GM23338 (cell line): ENCODE measurements at regions not wholly inside any gene's neighbourhood (a gene's known extent, or its start where the extent isn't known, plus 50 kb on each side); places are given as distances from the start of the nearest gene placed in this dataset.

Experiments
- ATAC-seq: fragments of 200-7000 bp; cut with Tn5 transposase; 3 replicates; pipeline ENCODE4 v1.9.1; 2020
- DNase-seq: peaks from one replicate; pipeline ENCODE4 v3.0.0-alpha.2; 2015; ENCODE audit warnings: low spot score
- H2AFZ ChIP-seq: fragments of 200-600 bp; sonication (generic); 2 replicates; pipeline ENCODE4 v1.8.0; 2016; ENCODE audit warnings: antibody characterized with exemption, mild to moderate bottlenecking, moderate library complexity
- H3F3A ChIP-seq: fragments of 200-600 bp; sonication (generic); replicated peaks from 2 replicates; pipeline ENCODE4 v1.8.0; 2017; ENCODE audit warnings: antibody characterized with exemption, mixed run types, low read depth
- H3K27ac ChIP-seq: fragments of 200-600 bp; sonication (generic); 2 replicates; pipeline ENCODE4 v1.6.1; 2016; ENCODE audit warnings: low read depth
- H3K27me3 ChIP-seq: fragments of 200-600 bp; sonication (generic); 2 replicates; pipeline ENCODE4 v1.8.0; 2016; ENCODE audit warnings: mild to moderate bottlenecking, mixed run types, moderate library complexity; ENCODE audit not compliant: insufficient read depth
- H3K36me3 ChIP-seq: fragments of 200-600 bp; sonication (generic); 2 replicates; pipeline ENCODE4 v1.8.0; 2016; ENCODE audit warnings: mild to moderate bottlenecking; ENCODE audit not compliant: insufficient read depth
- H3K4me1 ChIP-seq: fragments of 200-600 bp; sonication (generic); 2 replicates; pipeline ENCODE4 v1.8.0; 2016; ENCODE audit warnings: mild to moderate bottlenecking, moderate library complexity; ENCODE audit not compliant: insufficient read depth
- H3K4me2 ChIP-seq: fragments of 200-600 bp; sonication (generic); 2 replicates; pipeline ENCODE4 v1.7.1; 2017; ENCODE audit warnings: mixed run types
- H3K4me3 ChIP-seq: fragments of 200-600 bp; sonication (generic); 2 replicates; pipeline ENCODE4 v1.6.1; 2016; ENCODE audit warnings: mixed run types
- H3K79me2 ChIP-seq: fragments of 200-600 bp; sonication (generic); replicated peaks from 2 replicates; pipeline ENCODE4 v1.8.0; 2017; ENCODE audit warnings: mild to moderate bottlenecking; ENCODE audit not compliant: insufficient read depth
- H3K9me2 ChIP-seq: fragments of 200-600 bp; sonication (generic); 2 replicates; pipeline ENCODE4 v1.8.0; 2017; ENCODE audit not compliant: insufficient read depth
- H4K20me1 ChIP-seq: fragments of 200-600 bp; sonication (generic); replicated peaks from 2 replicates; pipeline ENCODE4 v1.8.0; 2017; ENCODE audit warnings: mild to moderate bottlenecking; ENCODE audit not compliant: insufficient read depth
- H3K27ac Mint-ChIP-seq: 2 replicates; pipeline ENCODE4 v1.8.0; 2020; ENCODE audit warnings: inconsistent platforms, mild to moderate bottlenecking, moderate library complexity, mixed read lengths
- H3K27me3 Mint-ChIP-seq: 3 replicates; pipeline ENCODE4 v1.8.0; 2022; ENCODE audit warnings: low read depth, mild to moderate bottlenecking, moderate library complexity, mixed read lengths, inconsistent platforms; ENCODE audit not compliant: insufficient read depth, poor library complexity
- H3K36me3 Mint-ChIP-seq: 3 replicates; pipeline ENCODE4 v1.8.0; 2021; ENCODE audit warnings: low read depth, mild to moderate bottlenecking, inconsistent platforms, moderate library complexity, mixed read lengths
- H3K4me1 Mint-ChIP-seq: 3 replicates; pipeline ENCODE4 v1.8.0; 2020; ENCODE audit warnings: mild to moderate bottlenecking, inconsistent platforms, mixed read lengths
- H3K4me3 Mint-ChIP-seq: 3 replicates; pipeline ENCODE4 v1.8.0; 2021; ENCODE audit warnings: moderate library complexity, mild to moderate bottlenecking, inconsistent platforms, mixed read lengths
- H3K9me3 Mint-ChIP-seq: 3 replicates; pipeline ENCODE4 v1.8.0; 2020; ENCODE audit warnings: moderate library complexity, mild to moderate bottlenecking, inconsistent platforms, mixed read lengths
- CREB1 ChIP-seq: fragments of 250-450 bp; sonication (Bioruptor Pico); IDR thresholded peaks from 2 replicates; pipeline ENCODE4 v1.5.0; 2020; ENCODE audit warnings: low read depth, mild to moderate bottlenecking, moderate library complexity
- CTCF ChIP-seq, 2 experiments: fragments of 200-600 bp in 1 of 2; sonication (generic) in 1 of 2; conservative IDR thresholded peaks; 2 replicates each; pipeline versions ENCODE4 v1.5.1 to v1.6.1; 2016 to 2017; ENCODE audit warnings: antibody characterized with exemption in 2 of 2, low read depth in 2 of 2, mild to moderate bottlenecking in 2 of 2, moderate library complexity in 1 of 2
- EZH2 ChIP-seq: fragments of 200-600 bp; sonication (generic); IDR thresholded peaks from one replicate; pipeline ENCODE4 v1.8.0; 2017; ENCODE audit warnings: antibody characterized with exemption, mild to moderate bottlenecking, low read depth; ENCODE audit not compliant: unreplicated experiment
- JUNB ChIP-seq: IDR thresholded peaks from one replicate; pipeline ENCODE4 v1.6.1; 2016; ENCODE audit warnings: antibody characterized with exemption; ENCODE audit not compliant: unreplicated experiment
- NANOG ChIP-seq: IDR thresholded peaks from 2 replicates; pipeline ENCODE4 v1.6.1; 2016; ENCODE audit warnings: antibody characterized with exemption, borderline replicate concordance
- REST ChIP-seq: IDR thresholded peaks from one replicate; pipeline ENCODE4 v1.6.1; 2018; ENCODE audit warnings: antibody characterized with exemption; ENCODE audit not compliant: unreplicated experiment
- ZNF331 ChIP-seq: fragments of 250-450 bp; sonication (Bioruptor Pico); IDR thresholded peaks from 2 replicates; pipeline ENCODE4 v1.5.0; 2020; ENCODE audit warnings: low read depth, mild to moderate bottlenecking, moderate library complexity
- ZNF462 ChIP-seq: fragments of 250-450 bp; sonication (Bioruptor Pico); IDR thresholded peaks from 2 replicates; pipeline ENCODE4 v1.5.0; 2020; ENCODE audit warnings: mild to moderate bottlenecking, moderate library complexity

- no peak for TF ChIP-seq ZNF462 (CRISPR knock-in tag)
Observed at GRCh38 chr10:83764666-83765065, 374.6 kb upstream of the GHITM start (continued).

GRCh38 chr10:83765731-83766130 is 373.6 kb upstream of the GHITM start:
- H3F3A ChIP-seq, result no peaks in the 10 kb centered on the region
- Mint-ChIP-seq H3K4me1 (peaks cover 16% of the 10 kb centered on the region; the same call in 2 of the 3 replicates), H3K27me3 (peaks cover 15% of the 10 kb centered on the region), H3K36me3 (no peaks in the 10 kb centered on the region), H3K27ac (no peak overlapping the region), H3K9me3 (peaks cover 3% of the 10 kb centered on the region; the same call in 1 of the 3 replicates), H3K4me3 (no peak overlapping the region)
- H3K4me1 ChIP-seq, result peaks cover 8% of the 10 kb centered on the region
- H3K36me3 ChIP-seq, result no peaks in the 10 kb centered on the region; the same call in 1 of the 2 replicates
- H3K4me2 ChIP-seq, result no peak overlapping the region
- no peak overlapping the region for H3K27ac ChIP-seq
- no peak overlapping the region for H3K4me3 ChIP-seq
- no peaks in the 10 kb centered on the region for H4K20me1 ChIP-seq
- H2AFZ ChIP-seq, result no peak overlapping the region
- no peaks in the 10 kb centered on the region for H3K9me2 ChIP-seq
- peaks cover 30% of the 10 kb centered on the region for H3K27me3 ChIP-seq
- ATAC-seq, result no peak
- DNase-seq, result no peak
- H3K79me2 ChIP-seq, result no peaks in the 10 kb centered on the region
- TF ChIP-seq JUNB, result no peak
- TF ChIP-seq CREB1, result no peak
- TF ChIP-seq CTCF (conservative IDR thresholded peaks at IDR 0.05; ENCODE audit: low read depth in 2 of 2), result no peak
- TF ChIP-seq NANOG, result no peak
- TF ChIP-seq ZNF331 (CRISPR knock-in tag), result no peak
- no peak for TF ChIP-seq REST
- no peak for TF ChIP-seq EZH2
